ENCODE measurements at regions not wholly inside any gene's neighbourhood (a gene's known extent, or its start where the extent isn't known, plus 50 kb on each side); places are given as distances from the start of the nearest gene placed in this dataset.

- no peak for DNase-seq (ENCODE audit: insufficient read length, low spot score)
- no peak for FAIRE-seq
Observed at GRCh38 chr2:7207631-7208030, 290.4 kb downstream of the RNF144A start.

DNA sequence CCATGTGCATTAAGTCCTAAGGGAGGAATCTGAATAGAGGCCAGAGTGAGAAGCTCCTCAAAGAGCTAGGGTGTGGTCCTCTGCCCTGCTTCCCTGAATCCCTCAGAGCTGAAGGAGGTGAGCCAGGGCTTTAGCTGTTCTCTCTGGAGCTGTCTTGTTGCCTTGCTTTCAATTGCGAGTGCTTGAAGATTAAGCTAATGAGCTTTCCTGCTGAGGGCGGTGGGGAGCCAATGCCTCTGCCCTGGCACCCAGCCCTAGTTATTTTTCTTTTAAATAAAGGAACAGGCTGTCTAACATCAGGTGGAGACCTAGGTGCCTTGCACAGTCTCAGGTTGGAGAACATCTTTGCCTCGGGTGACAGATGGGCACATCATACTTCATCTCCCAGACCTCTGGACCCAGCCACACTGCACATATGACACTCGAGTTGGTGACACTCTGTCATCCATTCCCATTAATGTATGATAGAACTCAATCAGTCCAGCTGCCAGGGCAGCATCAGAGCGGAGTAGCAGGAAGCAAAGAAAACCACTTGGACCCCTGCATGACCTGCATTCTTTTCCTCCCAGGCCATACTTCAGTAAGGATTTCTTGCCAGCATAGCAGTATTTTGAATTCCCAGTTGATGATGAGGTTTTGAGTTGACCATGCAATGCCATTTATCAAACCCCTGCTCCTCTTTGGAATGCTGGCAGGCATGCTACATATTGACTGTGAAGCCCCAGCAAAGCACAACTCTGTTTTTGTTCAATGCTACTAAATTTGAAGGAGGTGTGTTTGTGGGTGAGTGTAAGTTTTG is 292.7 kb downstream of the RNF144A start:
- no peak for DNase-seq (ENCODE audit: insufficient read length, low spot score)

GRCh38 chr2:7210712-7211111 is 293.5 kb downstream of the RNF144A start:
- FAIRE-seq (no peak), DNase-seq (ENCODE audit: insufficient read length, low spot score) (no peak)

More for the DNA sequence above, 292.7 kb downstream of the RNF144A start:
- no peak for FAIRE-seq

GRCh38 chr2:7225848-7226247 is 308.6 kb downstream of the RNF144A start:
- no peak for DNase-seq (ENCODE audit: insufficient read length, low spot score)
- FAIRE-seq: no peak

GRCh38 chr2:7226501-7226900 is 309.3 kb downstream of the RNF144A start:
- DNase-seq (ENCODE audit: insufficient read length, low spot score) (no peak), FAIRE-seq (no peak)

DNA sequence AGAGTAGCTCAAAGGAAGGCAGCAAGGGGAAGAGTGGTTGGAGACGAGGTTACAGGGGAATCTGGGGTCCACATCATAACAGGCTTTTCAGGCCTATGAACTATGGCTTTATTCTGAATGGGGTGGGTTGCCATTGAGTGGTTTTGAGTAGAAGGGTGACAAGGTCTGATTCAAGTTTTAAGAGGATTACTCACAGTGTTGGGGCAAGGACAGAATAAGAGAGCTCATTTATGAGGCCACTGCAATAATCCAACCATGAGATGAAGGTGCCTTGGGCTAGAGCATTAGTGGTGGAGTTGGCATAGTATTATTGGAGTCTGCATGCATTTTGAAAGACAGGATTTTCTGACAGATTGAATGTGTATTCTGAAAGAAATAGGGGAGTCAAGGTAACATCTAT is 315.9 kb downstream of the RNF144A start:
- no peak for FAIRE-seq

DNA sequence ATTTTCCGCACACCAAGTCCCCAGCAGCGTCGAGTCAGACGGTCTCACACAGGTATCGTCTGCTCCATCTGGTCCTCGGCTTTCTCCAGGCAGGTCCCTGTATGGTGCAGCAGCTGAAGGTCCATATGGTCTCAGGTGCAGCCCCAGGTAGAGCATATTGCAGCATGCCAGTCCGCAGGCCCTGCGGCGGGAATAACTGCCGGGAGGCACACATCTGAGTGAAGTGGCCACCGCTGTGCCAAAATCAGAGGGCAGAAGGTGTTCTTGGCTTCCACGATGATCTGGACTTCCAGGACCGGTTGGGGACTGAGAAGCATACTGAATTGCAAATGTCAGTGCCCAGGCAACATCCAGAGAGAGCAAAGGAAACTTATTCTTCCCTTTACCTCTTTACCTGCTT is 320.3 kb downstream of the RNF144A start:
- FAIRE-seq (no peak), DNase-seq (ENCODE audit: insufficient read length, low spot score) (no peak)

More for the DNA sequence above, 315.9 kb downstream of the RNF144A start:
- DNase-seq (ENCODE audit: insufficient read length, low spot score): no peak

GRCh38 chr2:7239078-7239477 is 321.9 kb downstream of the RNF144A start:
- no peak for FAIRE-seq
- no peak for DNase-seq (ENCODE audit: insufficient read length, low spot score)

DNA sequence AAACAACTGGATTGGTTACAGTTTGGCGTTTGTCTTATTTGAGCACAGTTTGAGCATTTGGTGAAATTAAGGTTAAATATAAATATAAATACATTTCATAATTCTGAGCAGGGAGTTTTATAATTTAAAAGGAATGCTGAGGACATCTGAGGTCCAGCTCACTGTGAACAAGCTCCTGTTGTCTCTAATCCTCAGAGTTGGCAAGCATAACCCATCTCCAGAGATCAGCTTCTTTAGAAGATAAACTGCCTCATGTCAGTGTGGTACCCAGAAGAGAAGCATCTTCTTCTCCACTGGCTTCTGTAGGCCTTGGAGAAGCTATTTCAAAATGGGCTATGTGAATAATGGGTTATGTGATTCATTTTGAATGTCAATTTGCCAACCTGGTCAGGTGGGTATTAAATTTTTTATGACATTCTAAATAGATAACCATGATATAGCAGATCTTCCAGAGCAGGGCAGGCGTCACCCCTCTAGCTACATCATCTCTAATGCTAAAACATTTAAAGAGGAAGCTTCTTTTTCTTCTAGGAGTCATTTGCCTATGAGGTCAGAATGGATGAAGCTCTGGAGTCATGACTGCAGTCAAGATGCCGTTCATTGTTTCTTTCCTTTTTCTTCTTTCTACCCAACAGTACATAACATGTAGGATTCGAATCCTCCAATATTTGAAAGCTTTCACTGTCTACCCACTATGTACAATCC is 324.0 kb downstream of the RNF144A start:
- DNase-seq (ENCODE audit: insufficient read length, low spot score) (no peak), FAIRE-seq (no peak)

GRCh38 chr2:7242189-7242867 is 325.1 kb downstream of the RNF144A start:
- DNase-seq (ENCODE audit: insufficient read length, low spot score): no peak
- FAIRE-seq: no peak

- FAIRE-seq (no peak), DNase-seq (ENCODE audit: insufficient read length, low spot score) (no peak)
Observed at GRCh38 chr2:7243276-7243675, 326.1 kb downstream of the RNF144A start.

- DNase-seq (ENCODE audit: insufficient read length, low spot score) (no peak), FAIRE-seq (no peak)
Observed at GRCh38 chr2:7256377-7256776, 339.2 kb downstream of the RNF144A start.

GRCh38 chr2:7262727-7263126 is 345.5 kb downstream of the RNF144A start:
- FAIRE-seq (no peak), DNase-seq (ENCODE audit: insufficient read length, low spot score) (no peak)

DNA sequence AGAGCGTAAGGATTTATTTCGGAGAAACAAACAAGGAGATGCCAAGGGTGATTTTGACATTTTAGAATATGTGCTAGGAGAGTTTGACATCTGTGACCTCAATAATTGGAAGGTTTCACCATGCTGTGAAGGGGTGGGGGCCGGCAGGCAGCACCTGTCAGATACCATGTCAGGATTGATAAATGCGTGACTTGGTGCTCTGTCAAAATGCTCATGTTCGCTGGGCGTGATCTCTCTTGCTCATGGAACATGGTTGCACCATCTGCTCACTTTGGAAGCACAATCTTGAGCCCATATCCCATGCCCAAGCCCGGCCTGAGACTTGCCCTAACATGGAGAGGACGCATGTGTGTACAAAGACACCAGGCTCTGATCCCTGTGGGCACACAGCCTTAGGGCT is 347.6 kb downstream of the RNF144A start:
- FAIRE-seq (no peak), DNase-seq (ENCODE audit: insufficient read length, low spot score) (no peak)

GRCh38 chr2:7265286-7265685 is 348.1 kb downstream of the RNF144A start:
- DNase-seq (ENCODE audit: insufficient read length, low spot score): no peak
- no peak for FAIRE-seq

- no peak for FAIRE-seq
- DNase-seq (ENCODE audit: insufficient read length, low spot score): no peak
Observed at GRCh38 chr2:7269106-7269643, 352.0 kb downstream of the RNF144A start.

DNA sequence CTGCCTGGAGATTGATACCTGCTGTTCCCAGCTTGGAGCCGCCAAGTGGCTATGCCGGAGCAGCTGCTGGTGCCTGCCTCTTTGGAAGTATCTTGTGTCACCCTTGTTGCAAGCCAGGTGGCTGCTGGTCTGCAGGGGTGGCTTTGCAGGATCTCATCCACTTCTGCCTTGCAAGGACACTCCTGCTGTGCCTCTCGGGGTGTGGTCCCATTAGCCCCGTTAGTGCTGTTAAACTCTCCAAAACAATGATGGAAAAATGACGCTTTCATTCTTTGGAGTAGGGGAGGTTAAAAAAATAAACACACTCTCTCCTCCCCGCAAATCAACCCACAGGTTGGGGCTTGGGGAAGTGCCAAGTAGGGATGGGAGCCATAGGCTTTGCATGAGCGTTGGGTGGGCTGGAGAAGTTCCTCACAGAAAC is 352.8 kb downstream of the RNF144A start:
- DNase-seq (ENCODE audit: insufficient read length, low spot score) (no peak), FAIRE-seq (no peak)

DNA sequence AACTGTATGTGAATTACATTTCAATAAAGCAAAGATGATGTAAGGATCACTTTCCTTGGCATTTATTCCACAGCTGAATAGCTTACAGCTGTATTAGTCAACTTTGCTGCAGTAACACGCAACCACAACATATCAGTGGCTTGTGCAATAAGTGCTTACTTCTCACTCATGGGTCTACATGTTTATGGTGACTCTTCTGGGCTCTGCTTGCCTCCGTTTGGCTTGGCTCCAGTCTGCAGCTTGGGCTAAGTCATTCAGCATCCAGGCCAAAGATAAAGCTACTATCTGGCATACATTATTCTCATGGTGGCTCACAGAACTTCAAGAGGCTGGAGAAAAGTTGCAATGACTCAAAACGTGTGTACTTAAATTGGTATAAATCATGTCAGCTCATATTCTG is 355.0 kb downstream of the RNF144A start:
- FAIRE-seq: no peak
- no peak for DNase-seq (ENCODE audit: insufficient read length, low spot score)

GRCh38 chr2:7278984-7279383 is 361.8 kb downstream of the RNF144A start:
- FAIRE-seq: no peak

GRCh38 chr2:7279421-7279949 is 362.3 kb downstream of the RNF144A start:
- FAIRE-seq (no peak), DNase-seq (ENCODE audit: insufficient read length, low spot score) (no peak)

More at GRCh38 chr2:7278984-7279383, 361.8 kb downstream of the RNF144A start:
- DNase-seq (ENCODE audit: insufficient read length, low spot score): no peak

DNA sequence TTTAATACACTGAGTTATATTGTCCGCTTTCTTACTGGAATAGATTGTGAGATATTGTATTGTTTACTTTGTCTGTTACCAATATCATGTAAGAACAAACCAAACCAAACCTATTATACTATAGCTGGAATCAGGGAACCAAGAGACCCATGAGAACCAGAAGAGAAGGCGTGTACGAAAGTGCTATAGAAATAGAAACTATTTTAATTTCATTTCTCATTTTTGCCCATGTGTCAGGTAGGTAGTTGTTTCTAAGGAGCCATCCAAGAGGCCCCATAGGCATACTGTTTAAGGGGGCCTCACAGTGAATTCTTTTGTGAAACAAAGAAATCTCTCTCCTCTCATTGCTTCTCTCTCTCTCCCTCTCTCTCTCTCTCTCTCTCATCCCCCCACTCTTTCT is 363.6 kb downstream of the RNF144A start:
- DNase-seq (ENCODE audit: insufficient read length, low spot score): no peak
- FAIRE-seq: no peak
